Stimulated activated CD4-positive, alpha-beta T cell treated with anti-CD3 and anti-CD28 coated beads, Interleukin-1b, Interleukin-23, amount 100 ng/mL, for 24 hours (primary cell): ENCODE measurements at regions not wholly inside any gene's neighbourhood (a gene's known extent, or its start where the extent isn't known, plus 50 kb on each side); places are given as distances from the start of the nearest gene placed in this dataset.

Source experiments
- DNase-seq, 4 experiments: peaks; one replicate each; pipeline ENCODE4 v3.0.0-alpha.2; 2020; ENCODE audit warnings: low read depth in 4 of 4, low spot score in 1 of 4

- DNase-seq: no peak
Measured at GRCh38 chr13:79834876-79835275, 353.9 kb downstream of the NDFIP2 start.

DNA sequence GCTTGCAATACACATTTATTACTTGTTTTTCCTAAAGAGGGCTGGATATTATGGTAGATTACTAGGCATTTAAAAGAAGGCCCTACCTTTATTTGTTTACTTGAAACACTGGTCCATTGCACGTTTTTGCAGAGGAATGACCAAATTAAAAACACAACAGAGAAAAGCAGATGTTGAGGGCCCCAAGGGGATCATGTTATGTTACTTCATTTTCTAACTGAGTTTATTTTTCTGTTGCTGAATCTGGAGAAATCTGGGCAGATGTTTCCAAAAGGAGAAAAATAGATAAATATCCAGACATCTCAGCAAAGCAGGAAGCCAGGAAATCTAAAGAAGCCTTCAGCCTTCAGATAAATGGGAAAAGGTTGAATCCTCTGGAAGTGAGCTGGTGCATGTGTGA is 353.0 kb downstream of the NDFIP2 start:
- no peak for DNase-seq

DNA sequence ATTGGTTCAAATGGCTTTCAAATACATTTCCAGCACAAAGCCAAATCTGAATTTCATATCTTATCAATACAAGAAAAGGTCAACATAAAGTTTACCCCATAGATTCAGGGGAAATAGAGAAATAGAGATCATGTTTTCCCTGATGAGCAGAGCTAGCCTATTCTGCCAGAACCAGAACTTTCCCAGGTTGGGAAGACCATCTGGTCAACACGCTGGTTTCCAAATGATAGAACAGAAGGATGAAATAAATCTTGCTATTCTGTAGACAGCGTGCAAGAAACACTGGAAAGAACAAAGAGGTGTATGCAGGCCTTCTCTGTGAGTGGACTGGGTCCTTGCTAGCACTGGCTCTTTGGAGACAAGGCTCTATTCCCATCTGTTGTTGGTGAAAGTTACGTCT is 350.6 kb downstream of the NDFIP2 start:
- no peak for DNase-seq

- DNase-seq: no peak
Measured at GRCh38 chr13:79830945-79831344, 350.0 kb downstream of the NDFIP2 start.

DNA sequence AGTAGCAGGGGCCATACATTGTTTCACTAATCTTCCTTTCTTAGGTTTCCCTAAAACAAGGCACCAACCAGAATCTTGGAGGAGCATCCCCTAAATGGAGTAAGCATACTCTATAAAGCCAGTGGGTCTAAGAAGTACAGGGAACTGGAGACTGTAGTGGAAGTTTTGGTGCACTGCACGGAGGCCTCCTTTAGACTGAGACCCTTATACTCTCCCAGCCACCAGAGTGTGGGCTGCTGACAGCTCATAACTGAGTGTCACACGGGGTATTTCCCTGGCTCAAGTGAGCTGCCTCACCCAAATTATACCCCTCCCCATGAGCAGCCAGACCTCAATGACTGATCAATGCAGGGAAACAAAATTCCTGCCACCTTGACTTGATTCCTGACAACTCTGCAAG is 349.5 kb downstream of the NDFIP2 start:
- DNase-seq: no peak

GRCh38 chr13:79829880-79830279 is 348.9 kb downstream of the NDFIP2 start:
- no peak for DNase-seq

DNA sequence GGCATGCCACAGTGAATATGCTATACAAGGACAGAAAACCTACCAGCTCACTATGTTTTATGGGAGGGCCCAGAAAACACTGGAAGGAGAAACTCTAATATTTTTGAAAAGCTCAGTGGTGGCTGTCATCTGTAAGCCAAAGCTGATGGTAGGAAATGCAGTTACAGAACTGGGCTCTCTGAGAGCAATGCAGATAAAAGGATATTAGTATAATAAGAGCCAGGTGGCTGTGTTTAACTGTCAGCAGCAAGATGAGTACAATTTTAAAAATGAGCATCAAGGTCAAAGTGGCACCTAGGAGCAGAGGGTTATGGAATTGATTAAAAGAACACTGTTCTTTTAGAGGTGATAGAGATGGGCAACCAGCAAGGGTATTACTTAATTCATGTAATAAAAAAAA is 345.0 kb downstream of the NDFIP2 start:
- no peak for DNase-seq

DNA sequence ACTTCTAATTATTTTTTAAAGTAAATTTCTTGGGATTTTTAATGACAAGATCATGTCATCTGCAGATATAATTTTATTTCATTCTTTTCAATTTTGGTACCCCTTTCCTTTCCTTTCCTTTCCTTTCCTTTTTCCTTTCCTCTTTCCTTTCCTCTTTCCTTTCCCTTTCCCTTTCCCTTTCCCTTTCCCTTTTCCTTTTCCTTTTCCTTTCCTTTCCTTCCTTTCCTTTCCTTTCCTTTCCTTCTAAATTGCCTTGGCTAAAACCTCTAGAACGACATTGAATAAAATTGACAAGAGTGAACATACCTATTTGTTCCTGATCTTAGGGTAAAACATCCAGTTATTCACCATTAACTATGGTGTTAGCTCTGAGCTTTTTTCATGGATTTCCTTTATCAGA is 334.1 kb downstream of the NDFIP2 start:
- no peak for DNase-seq

GRCh38 chr13:79812070-79812850 is 331.3 kb downstream of the NDFIP2 start:
- no peak for DNase-seq

- no peak for DNase-seq
Measured at GRCh38 chr13:79811170-79811569, 330.2 kb downstream of the NDFIP2 start.

DNA sequence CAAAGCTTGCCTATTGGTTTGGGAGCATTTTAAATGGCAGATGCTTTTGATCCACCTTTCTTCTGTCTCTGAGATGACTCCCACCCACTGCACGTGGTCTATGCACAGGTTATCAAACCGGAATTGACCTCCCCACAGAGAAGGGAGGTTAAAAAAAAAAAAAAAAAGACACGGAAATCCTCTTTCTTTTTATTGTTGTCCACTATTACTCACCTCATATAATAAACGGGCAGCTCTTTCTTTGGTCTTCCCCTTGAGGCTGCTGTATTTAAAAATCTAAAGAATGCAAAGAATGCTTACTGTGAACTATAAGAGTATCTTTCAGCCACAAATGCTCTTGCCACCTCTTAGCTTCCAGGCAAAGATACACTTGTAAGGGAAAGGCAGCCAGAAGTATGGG is 329.7 kb downstream of the NDFIP2 start:
- no peak for DNase-seq

GRCh38 chr13:79810018-79810417 is 329.1 kb downstream of the NDFIP2 start:
- no peak for DNase-seq

- no peak for DNase-seq
Measured at GRCh38 chr13:79808475-79808874, 327.5 kb downstream of the NDFIP2 start.

DNA sequence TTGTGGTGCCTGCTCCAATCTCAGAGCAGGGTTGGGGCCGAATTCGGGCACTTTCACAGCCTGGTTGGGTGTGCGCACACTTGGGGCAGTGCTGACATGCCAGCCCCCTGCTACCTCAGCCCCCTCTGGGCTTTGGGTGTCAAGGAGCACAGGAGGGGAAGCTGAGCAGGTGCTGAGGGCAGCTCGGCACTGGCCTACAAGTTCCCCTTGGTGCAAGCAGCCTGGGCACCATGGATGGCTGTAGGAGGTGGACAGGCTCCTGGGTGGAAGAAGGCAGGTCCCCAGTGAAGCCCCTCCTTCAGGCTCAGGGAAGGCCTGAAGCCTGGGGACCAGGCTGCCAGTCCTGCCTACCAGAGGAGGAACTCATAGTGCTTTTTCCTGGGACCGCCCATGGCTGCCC is 326.6 kb downstream of the NDFIP2 start:
- DNase-seq: no peak

- no peak for DNase-seq
Measured at GRCh38 chr13:79806821-79807220, 325.9 kb downstream of the NDFIP2 start.

- DNase-seq: no peak
Measured at GRCh38 chr13:79805317-79805716, 324.4 kb downstream of the NDFIP2 start.

DNA sequence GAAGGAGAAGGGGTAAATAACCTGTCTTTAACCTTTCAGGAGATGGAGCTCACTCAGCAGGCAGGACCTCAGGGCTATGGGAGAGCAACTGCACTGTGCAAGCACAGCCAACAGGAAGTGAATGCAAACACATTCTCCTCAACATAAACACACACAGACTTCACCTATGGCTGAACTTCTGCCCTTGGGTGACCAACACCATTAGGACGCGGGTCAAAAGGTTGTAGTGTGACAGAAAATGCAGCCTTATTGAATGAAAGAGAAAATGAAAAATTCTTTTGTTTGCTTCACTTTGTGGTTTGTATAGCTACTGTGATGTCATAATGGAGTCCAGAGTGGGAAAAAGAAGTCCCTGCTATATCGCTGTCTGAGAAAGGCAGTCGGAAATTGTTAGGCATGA is 323.0 kb downstream of the NDFIP2 start:
- DNase-seq: no peak

GRCh38 chr13:79803296-79803695 is 322.3 kb downstream of the NDFIP2 start:
- DNase-seq: no peak

- DNase-seq: no peak
Measured at GRCh38 chr13:79802389-79803085, 321.6 kb downstream of the NDFIP2 start.

GRCh38 chr13:79799059-79799867 is 318.3 kb downstream of the NDFIP2 start:
- DNase-seq: no peak

GRCh38 chr13:79796136-79796535 is 315.2 kb downstream of the NDFIP2 start:
- DNase-seq: no peak

- no peak for DNase-seq
Measured at GRCh38 chr13:79794931-79795330, 314.0 kb downstream of the NDFIP2 start.
